GM20431 (cell line): ENCODE measurements at regions not wholly inside any gene's neighbourhood (a gene's known extent, or its start where the extent isn't known, plus 50 kb on each side); places are given as distances from the start of the nearest gene placed in this dataset.

ENCODE experiments used
- in situ Hi-C: fragments of 300-500 bp; cut with MseI, MboI; formaldehyde crosslinking; loops from one replicate; pipeline ENCODE4 v1.15.0; 2020; ENCODE audit warnings: low sequenced_read_pairs; ENCODE audit not compliant: unreplicated experiment

DNA sequence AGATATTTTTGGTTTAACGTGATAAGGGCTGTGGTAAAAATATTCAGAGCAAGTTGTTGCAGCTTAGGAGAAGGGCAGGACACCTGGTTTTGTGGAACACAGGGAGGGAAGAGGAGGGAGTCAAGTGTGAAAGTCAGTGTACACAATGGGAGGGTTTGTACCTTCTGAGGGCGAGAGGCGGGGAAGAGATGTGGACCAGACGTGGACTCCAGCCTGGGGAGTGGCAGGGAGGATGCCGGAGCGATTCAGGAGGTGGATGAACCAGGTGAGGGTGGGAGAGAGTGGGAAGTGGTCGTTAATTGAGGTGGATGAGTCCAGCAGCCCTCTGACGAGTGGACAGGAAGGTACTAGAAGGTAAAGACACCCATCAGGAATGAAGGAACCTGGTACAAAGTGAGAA, 52.2 kb upstream of the IRF2BP2 start:
- in situ Hi-C loops: no loop called here

DNA sequence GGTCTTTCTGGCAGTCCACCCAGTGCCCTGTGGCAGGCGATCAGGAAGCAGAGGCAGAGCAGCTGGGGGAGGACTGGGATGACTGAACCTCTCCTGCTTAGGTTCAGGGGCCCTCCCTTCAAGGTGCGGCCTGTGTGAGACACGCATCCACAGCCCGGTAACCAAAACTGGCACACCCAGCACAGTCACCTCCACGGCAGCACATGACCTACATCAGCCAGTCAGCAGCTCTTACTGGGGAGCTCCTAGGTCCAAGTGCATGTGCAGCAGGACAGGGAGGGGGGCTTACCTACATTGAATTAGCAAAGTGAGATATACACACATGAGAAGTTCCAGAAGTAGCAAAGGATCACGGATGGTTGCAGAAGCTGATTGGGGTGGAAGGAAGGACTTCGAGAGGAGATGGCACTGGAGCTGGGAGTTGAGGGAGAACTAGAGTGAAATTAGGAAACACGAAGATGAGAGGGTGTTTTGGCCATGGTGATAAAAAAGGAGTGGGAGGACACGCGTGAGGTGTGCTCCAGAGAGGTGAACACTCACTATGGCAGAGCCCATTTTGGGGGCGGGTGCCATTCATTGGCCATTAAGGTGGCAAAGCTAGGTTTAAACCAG, 51.4 kb upstream of the IRF2BP2 start:
- in situ Hi-C loops: no loop called here

DNA sequence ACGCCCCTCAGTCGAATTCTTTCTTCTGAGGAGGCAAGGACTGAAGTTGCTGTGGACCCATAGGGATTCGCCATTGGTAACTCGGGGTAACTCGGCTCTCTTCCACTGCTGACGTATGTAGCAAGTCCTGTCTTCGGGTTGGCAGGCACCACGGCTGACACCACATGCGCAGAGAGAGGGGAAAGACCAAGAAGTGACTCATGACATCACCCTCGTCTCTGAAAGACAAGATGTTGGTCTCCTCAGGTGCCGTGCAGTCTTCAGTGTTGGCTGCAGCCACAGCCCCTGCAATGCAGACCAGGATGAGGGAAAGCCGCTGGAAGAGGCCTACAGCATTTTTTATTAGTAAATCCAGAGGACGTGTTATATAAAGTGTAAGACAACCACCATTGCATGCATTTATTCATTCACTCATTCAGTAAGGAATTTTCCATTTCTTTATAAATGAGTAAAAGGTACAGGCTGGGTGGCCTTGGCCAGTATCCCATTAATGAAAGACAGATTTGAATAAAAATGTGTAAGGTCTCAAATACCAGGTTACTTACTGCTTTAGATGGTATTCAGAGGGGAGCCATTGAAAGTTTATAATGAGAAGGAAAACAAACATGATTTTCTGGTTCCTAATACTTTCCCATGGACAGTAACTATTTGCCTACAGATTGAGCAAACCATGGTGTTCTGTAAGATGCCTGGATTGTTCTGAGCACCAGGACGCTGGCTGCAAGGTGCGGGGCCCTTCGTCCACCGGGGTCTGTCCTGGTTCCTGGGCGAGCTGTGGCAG, 50.7 kb upstream of the IRF2BP2 start:
- in situ Hi-C loops: no loop called here
